OCI-LY7 (cell line): ENCODE measurements at regions not wholly inside any gene's neighbourhood (a gene's known extent, or its start where the extent isn't known, plus 50 kb on each side); places are given as distances from the start of the nearest gene placed in this dataset.

Experiments
- CTCF ChIP-seq: fragments of 200-600 bp; sonication (generic); conservative IDR thresholded peaks from 2 replicates; pipeline ENCODE4 v1.5.1; 2014; ENCODE audit warnings: mild to moderate bottlenecking, antibody characterized with exemption, low read length, moderate library complexity, mixed read lengths
- EZH2phosphoT487 ChIP-seq: fragments of 200-600 bp; sonication (generic); IDR thresholded peaks from 2 replicates; pipeline ENCODE4 v1.6.1; 2018; ENCODE audit warnings: low read depth, borderline replicate concordance, mild to moderate bottlenecking, mixed run types, antibody characterized with exemption, low read length, moderate library complexity, mixed read lengths

- TF ChIP-seq CTCF (no peak), EZH2phosphoT487 (no peak)
Measured at GRCh38 chr3:184461219-184461618, 81.4 kb downstream of the CHRD start.
